CD4-positive, alpha-beta T cell treated with Interleukin-6 for 4 hours (primary cell): ENCODE measurements at regions not wholly inside any gene's neighbourhood (a gene's known extent, or its start where the extent isn't known, plus 50 kb on each side); places are given as distances from the start of the nearest gene placed in this dataset.

ENCODE experiments used
- DNase-seq: peaks from one replicate; pipeline ENCODE4 v3.0.0-alpha.2; 2020; ENCODE audit warnings: mixed read lengths

DNA sequence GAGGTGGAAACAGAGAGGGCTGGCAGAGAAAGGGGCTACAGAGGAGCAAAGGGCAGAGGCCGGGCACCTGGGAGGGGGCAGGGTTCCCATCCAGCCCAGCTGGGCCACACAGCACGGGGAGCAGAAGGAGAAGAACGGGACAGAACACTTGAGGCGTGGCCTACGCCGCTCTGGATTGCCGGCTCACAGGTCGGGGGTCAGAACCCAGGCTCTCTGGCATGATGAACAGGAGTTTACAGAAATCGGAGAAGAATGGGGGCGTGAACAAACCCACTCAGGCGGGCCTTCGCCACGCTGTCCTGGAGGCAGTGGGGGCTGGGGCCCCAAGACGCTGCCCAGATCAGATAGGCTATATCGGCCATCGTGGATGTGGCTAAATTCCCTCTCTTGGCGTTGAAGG is 362.2 kb upstream of the SHH start:
- no peak for DNase-seq

DNA sequence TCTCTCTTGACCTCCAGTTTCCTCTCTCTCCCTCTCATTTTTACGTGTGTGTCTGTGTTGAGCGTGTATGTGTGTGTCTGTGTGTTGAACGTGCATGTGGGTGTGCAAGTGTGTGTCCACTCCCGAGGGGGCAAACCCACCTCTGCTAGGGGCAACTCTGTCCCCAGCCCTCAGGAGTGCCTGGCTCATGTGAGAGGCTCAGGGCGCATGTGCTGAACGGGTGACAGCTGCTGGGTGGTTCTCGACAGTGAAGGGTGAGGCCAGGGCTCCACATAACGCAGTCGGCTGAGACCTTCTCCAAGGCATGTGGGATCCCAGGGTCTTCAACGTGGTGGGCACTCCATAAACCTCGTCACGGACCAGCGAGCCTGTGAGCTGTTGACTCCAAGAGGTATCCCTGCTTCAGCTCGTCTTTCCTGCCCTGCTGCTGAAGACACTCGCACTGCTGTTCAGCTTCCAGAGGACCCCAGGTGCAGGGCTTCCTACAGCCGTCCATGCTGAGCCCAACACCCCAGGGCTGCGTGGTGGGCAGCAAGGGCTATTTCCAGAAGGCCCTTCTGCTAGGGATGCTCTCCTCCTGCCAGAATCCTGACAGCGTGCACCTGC is 361.6 kb upstream of the SHH start:
- DNase-seq: no peak

DNA sequence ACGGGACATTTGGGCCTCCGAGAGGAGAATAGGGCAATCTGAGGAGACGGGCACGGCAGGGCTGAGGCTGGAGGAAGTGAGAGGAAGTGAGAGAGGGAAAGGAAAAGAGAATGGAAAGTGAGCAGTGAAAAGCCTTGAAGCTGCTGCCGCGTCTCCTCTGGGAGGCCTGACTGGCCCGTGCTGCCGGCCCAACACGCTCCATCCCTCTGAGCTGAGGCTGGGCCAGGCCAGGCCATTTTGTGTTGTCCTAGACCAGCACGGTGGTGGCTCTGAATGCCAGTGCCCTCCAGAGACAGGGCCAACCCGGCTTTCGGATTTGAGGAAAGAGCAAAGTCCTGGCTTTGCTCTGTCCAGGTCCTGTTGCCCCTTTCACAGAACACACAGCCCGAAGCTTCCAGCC is 361.1 kb upstream of the SHH start:
- DNase-seq: no peak

- no peak for DNase-seq
These were observed 360.4 kb upstream of the SHH start for GRCh38 chr7:156172638-156173037.

- DNase-seq: no peak
These were observed 357.5 kb upstream of the SHH start for GRCh38 chr7:156169474-156170370.

GRCh38 chr7:156168434-156168833 is 356.2 kb upstream of the SHH start:
- DNase-seq: no peak

- DNase-seq: no peak
These were observed 355.7 kb upstream of the SHH start for GRCh38 chr7:156167987-156168386.

DNA sequence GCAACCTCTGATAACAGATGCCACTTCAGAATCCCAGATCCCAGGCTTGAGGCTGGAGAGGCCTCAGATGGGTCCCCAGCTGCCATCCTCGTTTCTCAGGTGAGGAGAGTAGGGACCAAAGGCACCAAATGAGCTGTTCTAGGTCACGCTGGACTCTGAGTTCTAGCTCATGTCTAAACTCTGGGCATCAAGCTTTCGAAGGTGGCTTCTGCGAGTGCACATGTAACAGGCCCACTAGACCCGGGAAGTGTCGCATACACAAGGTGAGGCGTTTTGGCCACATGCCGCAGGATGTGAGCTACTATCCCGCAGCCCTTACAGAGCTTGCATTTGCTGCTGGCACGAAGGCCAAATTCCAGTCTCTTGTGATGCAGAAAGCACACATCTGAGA is 355.1 kb upstream of the SHH start:
- DNase-seq: no peak

GRCh38 chr7:156166692-156167416 is 354.6 kb upstream of the SHH start:
- DNase-seq: no peak

- no peak for DNase-seq
These were observed 351.5 kb upstream of the SHH start for GRCh38 chr7:156163747-156164146.

- DNase-seq: no peak
These were observed 350.2 kb upstream of the SHH start for GRCh38 chr7:156162451-156162850.

- DNase-seq: no peak
These were observed 348.5 kb upstream of the SHH start for GRCh38 chr7:156160811-156161210.

- no peak for DNase-seq
These were observed 346.4 kb upstream of the SHH start for GRCh38 chr7:156158693-156159092.

DNA sequence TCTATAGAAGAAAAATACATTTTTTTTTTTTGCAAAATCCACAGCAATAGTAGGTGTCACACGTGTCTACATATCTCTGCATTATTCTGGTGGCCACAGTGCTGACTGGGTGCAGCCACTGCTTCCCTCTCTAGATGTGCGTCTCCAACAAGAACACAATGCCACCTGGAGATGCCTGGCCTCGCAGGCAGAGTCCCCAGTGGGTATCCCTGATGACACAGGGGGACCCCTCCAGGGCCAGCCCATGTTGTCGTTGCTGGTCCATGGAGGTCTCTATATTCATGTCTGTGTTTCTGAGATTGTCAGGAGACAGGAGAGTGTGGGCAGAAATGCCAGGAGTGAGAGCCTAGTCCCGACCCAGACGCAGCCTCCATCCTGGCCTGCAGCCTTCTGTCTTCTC is 345.9 kb upstream of the SHH start:
- DNase-seq: no peak

GRCh38 chr7:156157409-156158012 is 345.2 kb upstream of the SHH start:
- DNase-seq: no peak

GRCh38 chr7:156156734-156157408 is 344.6 kb upstream of the SHH start:
- DNase-seq: no peak

- no peak for DNase-seq
These were observed 343.9 kb upstream of the SHH start for GRCh38 chr7:156155988-156156733.

- DNase-seq: no peak
These were observed 341.3 kb upstream of the SHH start for GRCh38 chr7:156153590-156153989.

DNA sequence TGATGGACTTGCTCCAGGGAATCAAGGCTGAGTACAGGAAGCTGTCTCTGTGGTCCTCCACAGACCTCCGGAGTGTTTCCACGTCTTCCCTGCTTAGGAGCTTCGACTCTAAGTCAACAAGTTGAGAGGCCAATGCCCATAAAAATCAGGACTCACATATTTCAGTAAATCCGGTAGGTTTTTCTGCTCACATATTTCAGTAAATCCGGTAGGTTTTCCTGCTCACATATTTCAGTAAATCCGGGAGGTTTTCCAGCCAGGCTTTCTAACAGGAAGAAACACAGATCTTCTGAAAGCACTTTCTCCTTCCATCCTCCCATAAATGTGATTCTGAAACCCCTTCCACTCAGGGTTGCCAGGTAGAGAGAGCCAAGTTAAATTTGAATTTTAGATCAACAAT is 340.1 kb upstream of the SHH start:
- no peak for DNase-seq

DNA sequence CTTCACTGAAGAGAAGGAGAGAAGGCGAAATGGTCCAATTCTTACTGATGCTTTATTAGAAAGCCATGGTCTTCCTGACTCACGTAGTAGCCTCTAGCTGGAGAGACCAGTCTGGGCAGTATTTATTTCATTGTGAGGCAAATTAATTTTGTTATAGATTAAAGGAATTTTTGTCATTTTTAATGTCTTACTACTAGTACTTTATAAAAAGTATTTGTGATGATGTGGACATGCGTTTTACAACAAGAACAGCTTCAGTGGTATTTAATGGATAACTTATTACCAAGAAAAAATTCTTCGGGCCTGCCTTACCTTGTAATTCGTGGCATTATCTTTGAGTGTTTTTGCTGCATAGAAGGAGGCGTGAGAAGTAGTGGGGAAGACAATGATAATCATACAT is 339.4 kb upstream of the SHH start:
- no peak for DNase-seq

- no peak for DNase-seq
These were observed 338.8 kb upstream of the SHH start for GRCh38 chr7:156151078-156151477.

GRCh38 chr7:156148995-156149394 is 336.7 kb upstream of the SHH start:
- no peak for DNase-seq
